Dermis blood vessel endothelial cell (primary cell): ENCODE measurements at regions not wholly inside any gene's neighbourhood (a gene's known extent, or its start where the extent isn't known, plus 50 kb on each side); places are given as distances from the start of the nearest gene placed in this dataset.

Experiments used
- DNase-seq: peaks from one replicate; pipeline ENCODE4 v3.0.0; 2010

GRCh38 chr12:78795934-78796445 is 68.6 kb upstream of the SYT1 start:
- no peak for DNase-seq

- DNase-seq, result no peak
Observed at GRCh38 chr12:78797196-78797931, 67.2 kb upstream of the SYT1 start.

- DNase-seq, result no peak
Observed at GRCh38 chr12:78799649-78800048, 64.9 kb upstream of the SYT1 start.

- peak; percentile 6 for DNase-seq
Observed at GRCh38 chr12:78802593-78802992, 62.0 kb upstream of the SYT1 start.

- no peak for DNase-seq
Observed at GRCh38 chr12:78804262-78804661, 60.3 kb upstream of the SYT1 start.
